ENCODE measurements at regions not wholly inside any gene's neighbourhood (a gene's known extent, or its start where the extent isn't known, plus 50 kb on each side); places are given as distances from the start of the nearest gene placed in this dataset.

GRCh38 chr1:181152892-181153633 lies 64.6 kb downstream of the IER5 start:
- H3K27ac ChIP-seq, result peak overlapping the region; percentile 95 to 97
- intact Hi-C loops (cut with DNase I; ENCODE audit: low total_unique reads), result no loop called here
- no peaks in the 10 kb centered on the region for H3K27me3 ChIP-seq
- peaks cover 8 to 14% of the 10 kb centered on the region in 2 donors for H3K4me1 ChIP-seq
- H3K36me3 ChIP-seq, result no peaks in the 10 kb centered on the region
- H3K4me3 ChIP-seq, result no peak overlapping the region
- no peaks in the 10 kb centered on the region for H3K9me3 ChIP-seq
- TF ChIP-seq CTCF (IDR thresholded peaks at IDR 0.05) (peak; percentile 34 to 62 (median 50)), POLR2A (IDR thresholded peaks at IDR 0.05) (peak; percentile 54 to 58)
- DNase-seq, result peak; percentile 95 to 97

GRCh38 chr1:181153634-181153961 lies 65.1 kb downstream of the IER5 start:
- peaks cover 8 to 14% of the 10 kb centered on the region in 2 donors for H3K4me1 ChIP-seq
- intact Hi-C loops (cut with DNase I; ENCODE audit: low total_unique reads), result no loop called here
- no peak overlapping the region for H3K4me3 ChIP-seq
- H3K27me3 ChIP-seq, result no peaks in the 10 kb centered on the region
- TF ChIP-seq POLR2A (IDR thresholded peaks at IDR 0.05), result no peak
- no peak for DNase-seq
- no peaks in the 10 kb centered on the region for H3K9me3 ChIP-seq
- no peaks in the 10 kb centered on the region for H3K36me3 ChIP-seq
- H3K27ac ChIP-seq, result peak overlapping the region; percentile 95 to 97

DNA sequence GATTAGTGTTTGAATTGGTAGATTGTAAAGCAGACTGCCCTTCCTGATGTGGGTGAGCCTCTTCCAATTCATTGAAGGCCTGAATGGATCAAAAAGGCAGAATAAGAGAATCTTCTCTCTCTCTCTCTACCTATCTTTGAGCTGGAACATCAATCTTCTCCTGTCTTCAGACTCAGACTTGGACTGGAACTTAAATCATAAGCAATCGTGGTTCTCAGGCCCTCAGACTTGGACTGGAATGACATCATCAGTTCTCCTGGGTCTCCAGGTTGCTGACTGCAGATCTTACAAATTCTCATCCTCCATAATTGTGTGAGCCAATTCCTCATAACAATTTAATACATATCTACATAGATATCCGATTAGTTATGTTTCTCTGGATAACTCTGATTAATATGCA lies 66.8 kb downstream of the IER5 start:
- no peak for TF ChIP-seq POLR2A (IDR thresholded peaks at IDR 0.05)
- TF ChIP-seq CTCF (IDR thresholded peaks at IDR 0.05), result no peak
- intact Hi-C loops (cut with DNase I; ENCODE audit: low total_unique reads), result no loop called here
- no peaks in the 10 kb centered on the region for H3K27me3 ChIP-seq
- DNase-seq, result no peak
- H3K36me3 ChIP-seq, result no peaks in the 10 kb centered on the region
- H3K4me1 ChIP-seq, result peaks cover 14 to 16% of the 10 kb centered on the region in 2 donors
- H3K4me3 ChIP-seq, result no peak overlapping the region
- no peaks in the 10 kb centered on the region for H3K9me3 ChIP-seq
- H3K27ac ChIP-seq, result peak overlapping the region; percentile 0 to 10

- DNase-seq, result peak in 1 of 2 donors; percentile 29
- Histone ChIP-seq H3K27ac (peak overlapping the region; percentile 70 to 79), H3K27me3 (no peaks in the 10 kb centered on the region), H3K4me1 (peaks cover 0 to 8% of the 10 kb centered on the region in 2 donors), H3K36me3 (no peaks in the 10 kb centered on the region), H3K4me3 (no peak overlapping the region), H3K9me3 (no peaks in the 10 kb centered on the region)
- intact Hi-C loops (cut with DNase I; ENCODE audit: low total_unique reads), result no loop called here
- TF ChIP-seq CTCF (IDR thresholded peaks at IDR 0.05), result no peak
- no peak for TF ChIP-seq POLR2A (IDR thresholded peaks at IDR 0.05)
These were observed 71.1 kb downstream of the IER5 start for GRCh38 chr1:181159451-181160140.

DNA sequence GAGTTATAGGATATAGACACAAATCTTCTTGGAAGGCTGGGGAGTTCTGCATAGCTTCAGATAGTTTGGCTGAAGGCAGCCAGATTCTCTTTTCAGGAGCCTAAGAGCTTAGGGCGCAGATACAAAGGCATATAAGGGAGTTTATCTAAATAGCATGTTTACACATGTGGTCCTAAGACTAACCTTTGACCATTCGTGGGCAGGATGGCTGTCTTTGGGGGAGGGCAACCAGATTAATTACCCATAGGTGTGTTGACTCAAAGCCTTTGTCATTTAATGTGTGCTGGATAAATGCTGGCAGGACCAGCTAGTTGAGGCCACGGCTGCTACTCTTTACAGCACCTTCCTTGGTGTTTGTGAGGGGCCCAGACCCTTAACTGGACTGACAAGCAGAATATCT lies 71.8 kb downstream of the IER5 start:
- intact Hi-C loops (cut with DNase I; ENCODE audit: low total_unique reads), result no loop called here
- H3K36me3 ChIP-seq, result no peaks in the 10 kb centered on the region
- H3K9me3 ChIP-seq, result no peaks in the 10 kb centered on the region
- peaks cover 0 to 8% of the 10 kb centered on the region in 2 donors for H3K4me1 ChIP-seq
- no peak overlapping the region for H3K4me3 ChIP-seq
- TF ChIP-seq POLR2A (IDR thresholded peaks at IDR 0.05), result no peak
- TF ChIP-seq CTCF (IDR thresholded peaks at IDR 0.05), result no peak
- peak overlapping the region; percentile 70 to 79 for H3K27ac ChIP-seq
- no peaks in the 10 kb centered on the region for H3K27me3 ChIP-seq
- no peak for DNase-seq
